GM12878 (cell line): ENCODE measurements at regions not wholly inside any gene's neighbourhood (a gene's known extent, or its start where the extent isn't known, plus 50 kb on each side); places are given as distances from the start of the nearest gene placed in this dataset.
A peak's percentile ranks its signal among the peaks of the same experiment; 100 is the strongest.

Source experiments
- ASH2L ChIP-seq: fragments of 300-600, 200-600 bp; sonication (generic); IDR thresholded peaks from 2 replicates; pipeline ENCODE4 v1.6.1; 2017; ENCODE audit warnings: low read depth, mild to moderate bottlenecking, borderline replicate concordance
- CHD2 ChIP-seq: IDR thresholded peaks from 2 replicates; pipeline ENCODE4 v1.6.1; 2011; ENCODE audit warnings: low read depth, low read length, improper control_type of control experiment, borderline replicate concordance
- FOS ChIP-seq: IDR thresholded peaks from 3 replicates; pipeline ENCODE4 v1.6.1; 2011; ENCODE audit warnings: borderline replicate concordance; ENCODE audit not compliant: insufficient read length; ENCODE audit errors: extremely low read depth
- IKZF2 ChIP-seq, 2 experiments: fragments of 450-650 bp; IDR thresholded peaks; 2 replicates each; pipeline ENCODE4 v1.6.1; 2017; ENCODE audit warnings: mild to moderate bottlenecking in 2 of 2, moderate library complexity in 2 of 2
- JUNB ChIP-seq: IDR thresholded peaks from 2 replicates; pipeline ENCODE4 v1.6.1; 2016; ENCODE audit warnings: antibody characterized with exemption, mild to moderate bottlenecking
- LARP7 ChIP-seq: fragments of 450-650 bp; IDR thresholded peaks from 2 replicates; pipeline ENCODE4 v1.6.1; 2017; ENCODE audit warnings: mild to moderate bottlenecking
- MTA3 ChIP-seq: IDR thresholded peaks from 2 replicates; pipeline ENCODE4 v1.6.1; 2012; ENCODE audit warnings: low read length, inconsistent platforms, borderline replicate concordance
- NBN ChIP-seq: fragments of 450-650 bp; IDR thresholded peaks from 2 replicates; pipeline ENCODE4 v1.6.1; 2016
- SMARCA5 ChIP-seq: fragments of 450-650 bp; IDR thresholded peaks from 2 replicates; pipeline ENCODE4 v1.6.1; 2017; ENCODE audit warnings: mild to moderate bottlenecking
- SUPT20H ChIP-seq: IDR thresholded peaks from 2 replicates; pipeline ENCODE4 v1.6.1; 2011; ENCODE audit warnings: low read depth, mild to moderate bottlenecking, low read length, moderate library complexity, borderline replicate concordance; ENCODE audit not compliant: control insufficient read depth
- YY1 ChIP-seq: IDR thresholded peaks from 2 replicates; pipeline ENCODE4 v1.6.1; 2011; ENCODE audit warnings: low read depth, mild to moderate bottlenecking, low read length
- TF ChIP-seq, protein P1 (sequence below): fragments of 450-650 bp; conservative IDR thresholded peaks from 2 replicates; pipeline ENCODE4 v1.6.1; 2017; ENCODE audit warnings: mild to moderate bottlenecking, moderate library complexity
- TF ChIP-seq, protein P2 (sequence below): fragments of 150-350 bp; IDR thresholded peaks from 2 replicates; pipeline ENCODE4 v1.6.1; 2014; ENCODE audit warnings: mild to moderate bottlenecking, low read depth, low read length
- TF ChIP-seq, protein P3 (sequence below): fragments of 150-350 bp; IDR thresholded peaks from 2 replicates; pipeline ENCODE4 v1.6.1; 2016; ENCODE audit warnings: low read depth, low read length
- TF ChIP-seq, protein P4 (sequence below): fragments of 450-650 bp; IDR thresholded peaks from 2 replicates; pipeline ENCODE4 v1.6.1; 2017; ENCODE audit warnings: antibody characterized with exemption, mild to moderate bottlenecking, moderate library complexity
- TF ChIP-seq, protein P5 (sequence below): fragments of 450-650 bp; IDR thresholded peaks from 2 replicates; pipeline ENCODE4 v1.6.1; 2017; ENCODE audit warnings: mild to moderate bottlenecking, low read depth, inconsistent platforms; ENCODE audit not compliant: poor library complexity, severe bottlenecking

DNA sequence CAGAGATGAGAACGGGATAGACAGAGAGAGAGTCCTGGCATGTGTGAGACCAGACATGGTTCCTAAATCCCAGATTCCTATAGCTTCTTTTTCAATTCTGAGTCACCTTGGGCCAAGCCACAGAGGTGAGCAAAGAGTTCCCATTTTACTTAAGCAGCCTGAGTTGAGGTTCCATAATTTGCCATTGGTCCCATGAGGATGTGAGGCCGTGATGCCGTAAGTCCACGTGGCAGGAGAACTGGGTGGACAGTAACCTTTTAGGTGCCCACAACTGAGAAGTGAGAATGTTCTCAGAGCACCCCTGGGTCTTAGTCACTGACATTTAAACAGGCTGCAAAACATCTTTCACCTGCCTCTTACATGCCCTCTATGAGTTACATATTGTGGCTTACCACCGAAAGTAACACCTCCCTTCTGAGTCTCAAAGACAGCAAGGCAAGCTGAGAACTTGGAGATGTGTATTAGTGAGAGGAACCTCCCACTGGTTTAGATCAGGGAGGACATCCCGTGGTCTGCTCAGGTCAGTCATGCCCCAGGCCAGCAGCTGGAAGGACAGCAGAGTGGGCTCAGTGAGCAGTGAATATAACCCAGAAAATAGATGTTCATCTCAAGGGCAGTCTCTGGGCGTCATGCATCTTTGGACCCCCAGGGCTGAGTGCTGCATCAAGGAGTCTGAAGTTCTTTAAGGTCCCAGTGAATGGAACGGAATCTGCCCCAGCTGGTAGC is 127.9 kb upstream of the LGALSL start (continued):
- peak; percentile 62 for TF ChIP-seq JUNB
- no peak for TF ChIP-seq SMARCA5
- TF ChIP-seq IKZF2 (IDR thresholded peaks at IDR 0.05) = peak; percentile 98 to 99
- TF ChIP-seq, protein P1, sequence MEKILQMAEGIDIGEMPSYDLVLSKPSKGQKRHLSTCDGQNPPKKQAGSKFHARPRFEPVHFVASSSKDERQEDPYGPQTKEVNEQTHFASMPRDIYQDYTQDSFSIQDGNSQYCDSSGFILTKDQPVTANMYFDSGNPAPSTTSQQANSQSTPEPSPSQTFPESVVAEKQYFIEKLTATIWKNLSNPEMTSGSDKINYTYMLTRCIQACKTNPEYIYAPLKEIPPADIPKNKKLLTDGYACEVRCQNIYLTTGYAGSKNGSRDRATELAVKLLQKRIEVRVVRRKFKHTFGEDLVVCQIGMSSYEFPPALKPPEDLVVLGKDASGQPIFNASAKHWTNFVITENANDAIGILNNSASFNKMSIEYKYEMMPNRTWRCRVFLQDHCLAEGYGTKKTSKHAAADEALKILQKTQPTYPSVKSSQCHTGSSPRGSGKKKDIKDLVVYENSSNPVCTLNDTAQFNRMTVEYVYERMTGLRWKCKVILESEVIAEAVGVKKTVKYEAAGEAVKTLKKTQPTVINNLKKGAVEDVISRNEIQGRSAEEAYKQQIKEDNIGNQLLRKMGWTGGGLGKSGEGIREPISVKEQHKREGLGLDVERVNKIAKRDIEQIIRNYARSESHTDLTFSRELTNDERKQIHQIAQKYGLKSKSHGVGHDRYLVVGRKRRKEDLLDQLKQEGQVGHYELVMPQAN = 0 out of 2 replicates have a peak, but pooled peaks have one; percentile 54
- TF ChIP-seq, protein P2, sequence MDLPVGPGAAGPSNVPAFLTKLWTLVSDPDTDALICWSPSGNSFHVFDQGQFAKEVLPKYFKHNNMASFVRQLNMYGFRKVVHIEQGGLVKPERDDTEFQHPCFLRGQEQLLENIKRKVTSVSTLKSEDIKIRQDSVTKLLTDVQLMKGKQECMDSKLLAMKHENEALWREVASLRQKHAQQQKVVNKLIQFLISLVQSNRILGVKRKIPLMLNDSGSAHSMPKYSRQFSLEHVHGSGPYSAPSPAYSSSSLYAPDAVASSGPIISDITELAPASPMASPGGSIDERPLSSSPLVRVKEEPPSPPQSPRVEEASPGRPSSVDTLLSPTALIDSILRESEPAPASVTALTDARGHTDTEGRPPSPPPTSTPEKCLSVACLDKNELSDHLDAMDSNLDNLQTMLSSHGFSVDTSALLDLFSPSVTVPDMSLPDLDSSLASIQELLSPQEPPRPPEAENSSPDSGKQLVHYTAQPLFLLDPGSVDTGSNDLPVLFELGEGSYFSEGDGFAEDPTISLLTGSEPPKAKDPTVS = no peak; the same call in 1 of the 2 replicates
- no peak; the same call in 1 of the 2 replicates for TF ChIP-seq YY1
- TF ChIP-seq, protein P3, sequence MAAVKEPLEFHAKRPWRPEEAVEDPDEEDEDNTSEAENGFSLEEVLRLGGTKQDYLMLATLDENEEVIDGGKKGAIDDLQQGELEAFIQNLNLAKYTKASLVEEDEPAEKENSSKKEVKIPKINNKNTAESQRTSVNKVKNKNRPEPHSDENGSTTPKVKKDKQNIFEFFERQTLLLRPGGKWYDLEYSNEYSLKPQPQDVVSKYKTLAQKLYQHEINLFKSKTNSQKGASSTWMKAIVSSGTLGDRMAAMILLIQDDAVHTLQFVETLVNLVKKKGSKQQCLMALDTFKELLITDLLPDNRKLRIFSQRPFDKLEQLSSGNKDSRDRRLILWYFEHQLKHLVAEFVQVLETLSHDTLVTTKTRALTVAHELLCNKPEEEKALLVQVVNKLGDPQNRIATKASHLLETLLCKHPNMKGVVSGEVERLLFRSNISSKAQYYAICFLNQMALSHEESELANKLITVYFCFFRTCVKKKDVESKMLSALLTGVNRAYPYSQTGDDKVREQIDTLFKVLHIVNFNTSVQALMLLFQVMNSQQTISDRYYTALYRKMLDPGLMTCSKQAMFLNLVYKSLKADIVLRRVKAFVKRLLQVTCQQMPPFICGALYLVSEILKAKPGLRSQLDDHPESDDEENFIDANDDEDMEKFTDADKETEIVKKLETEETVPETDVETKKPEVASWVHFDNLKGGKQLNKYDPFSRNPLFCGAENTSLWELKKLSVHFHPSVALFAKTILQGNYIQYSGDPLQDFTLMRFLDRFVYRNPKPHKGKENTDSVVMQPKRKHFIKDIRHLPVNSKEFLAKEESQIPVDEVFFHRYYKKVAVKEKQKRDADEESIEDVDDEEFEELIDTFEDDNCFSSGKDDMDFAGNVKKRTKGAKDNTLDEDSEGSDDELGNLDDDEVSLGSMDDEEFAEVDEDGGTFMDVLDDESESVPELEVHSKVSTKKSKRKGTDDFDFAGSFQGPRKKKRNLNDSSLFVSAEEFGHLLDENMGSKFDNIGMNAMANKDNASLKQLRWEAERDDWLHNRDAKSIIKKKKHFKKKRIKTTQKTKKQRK = no peak
- TF ChIP-seq CHD2 = peak; percentile 85
- TF ChIP-seq, protein P4, sequence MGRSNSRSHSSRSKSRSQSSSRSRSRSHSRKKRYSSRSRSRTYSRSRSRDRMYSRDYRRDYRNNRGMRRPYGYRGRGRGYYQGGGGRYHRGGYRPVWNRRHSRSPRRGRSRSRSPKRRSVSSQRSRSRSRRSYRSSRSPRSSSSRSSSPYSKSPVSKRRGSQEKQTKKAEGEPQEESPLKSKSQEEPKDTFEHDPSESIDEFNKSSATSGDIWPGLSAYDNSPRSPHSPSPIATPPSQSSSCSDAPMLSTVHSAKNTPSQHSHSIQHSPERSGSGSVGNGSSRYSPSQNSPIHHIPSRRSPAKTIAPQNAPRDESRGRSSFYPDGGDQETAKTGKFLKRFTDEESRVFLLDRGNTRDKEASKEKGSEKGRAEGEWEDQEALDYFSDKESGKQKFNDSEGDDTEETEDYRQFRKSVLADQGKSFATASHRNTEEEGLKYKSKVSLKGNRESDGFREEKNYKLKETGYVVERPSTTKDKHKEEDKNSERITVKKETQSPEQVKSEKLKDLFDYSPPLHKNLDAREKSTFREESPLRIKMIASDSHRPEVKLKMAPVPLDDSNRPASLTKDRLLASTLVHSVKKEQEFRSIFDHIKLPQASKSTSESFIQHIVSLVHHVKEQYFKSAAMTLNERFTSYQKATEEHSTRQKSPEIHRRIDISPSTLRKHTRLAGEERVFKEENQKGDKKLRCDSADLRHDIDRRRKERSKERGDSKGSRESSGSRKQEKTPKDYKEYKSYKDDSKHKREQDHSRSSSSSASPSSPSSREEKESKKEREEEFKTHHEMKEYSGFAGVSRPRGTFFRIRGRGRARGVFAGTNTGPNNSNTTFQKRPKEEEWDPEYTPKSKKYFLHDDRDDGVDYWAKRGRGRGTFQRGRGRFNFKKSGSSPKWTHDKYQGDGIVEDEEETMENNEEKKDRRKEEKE = no peak
- no peak for TF ChIP-seq ASH2L
- TF ChIP-seq, protein P5, sequence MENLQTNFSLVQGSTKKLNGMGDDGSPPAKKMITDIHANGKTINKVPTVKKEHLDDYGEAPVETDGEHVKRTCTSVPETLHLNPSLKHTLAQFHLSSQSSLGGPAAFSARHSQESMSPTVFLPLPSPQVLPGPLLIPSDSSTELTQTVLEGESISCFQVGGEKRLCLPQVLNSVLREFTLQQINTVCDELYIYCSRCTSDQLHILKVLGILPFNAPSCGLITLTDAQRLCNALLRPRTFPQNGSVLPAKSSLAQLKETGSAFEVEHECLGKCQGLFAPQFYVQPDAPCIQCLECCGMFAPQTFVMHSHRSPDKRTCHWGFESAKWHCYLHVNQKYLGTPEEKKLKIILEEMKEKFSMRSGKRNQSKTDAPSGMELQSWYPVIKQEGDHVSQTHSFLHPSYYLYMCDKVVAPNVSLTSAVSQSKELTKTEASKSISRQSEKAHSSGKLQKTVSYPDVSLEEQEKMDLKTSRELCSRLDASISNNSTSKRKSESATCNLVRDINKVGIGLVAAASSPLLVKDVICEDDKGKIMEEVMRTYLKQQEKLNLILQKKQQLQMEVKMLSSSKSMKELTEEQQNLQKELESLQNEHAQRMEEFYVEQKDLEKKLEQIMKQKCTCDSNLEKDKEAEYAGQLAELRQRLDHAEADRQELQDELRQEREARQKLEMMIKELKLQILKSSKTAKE = peak; percentile 97
- 0 out of 2 replicates have a peak, but pooled peaks have one; percentile 57 for TF ChIP-seq LARP7
- peak; percentile 97; the same call in 1 of the 2 replicates for TF ChIP-seq MTA3
- TF ChIP-seq FOS = no peak
- TF ChIP-seq SUPT20H = no peak
- TF ChIP-seq NBN = peak; percentile 98
